DMS53 (cell line): ENCODE measurements at regions not wholly inside any gene's neighbourhood (a gene's known extent, or its start where the extent isn't known, plus 50 kb on each side); places are given as distances from the start of the nearest gene placed in this dataset.

Source experiments
- DNase-seq: peaks from one replicate; lab custom pipeline; 2025; lab: John Stamatoyannopoulos, UW

DNA sequence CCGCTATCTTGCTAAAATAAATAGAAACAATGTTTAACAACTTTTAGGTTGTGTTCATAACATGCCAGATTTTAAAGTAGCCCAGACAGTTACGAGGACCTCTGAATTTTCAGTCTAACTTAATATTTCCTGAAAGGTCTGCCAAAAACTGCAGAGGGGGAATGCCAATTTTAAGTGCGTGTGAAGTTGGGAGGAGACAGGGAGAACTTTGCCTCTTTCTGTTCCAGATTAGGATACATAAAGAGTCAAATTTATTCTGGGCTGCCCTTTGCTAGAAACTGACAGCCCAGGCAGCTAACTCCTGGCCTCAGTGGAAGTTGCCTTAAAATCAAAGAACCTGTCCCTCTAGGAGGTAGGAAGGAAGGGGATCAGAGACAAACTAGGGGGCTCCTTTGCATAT is 52.3 kb upstream of the PIP4K2A start:
- no peak for DNase-seq

DNA sequence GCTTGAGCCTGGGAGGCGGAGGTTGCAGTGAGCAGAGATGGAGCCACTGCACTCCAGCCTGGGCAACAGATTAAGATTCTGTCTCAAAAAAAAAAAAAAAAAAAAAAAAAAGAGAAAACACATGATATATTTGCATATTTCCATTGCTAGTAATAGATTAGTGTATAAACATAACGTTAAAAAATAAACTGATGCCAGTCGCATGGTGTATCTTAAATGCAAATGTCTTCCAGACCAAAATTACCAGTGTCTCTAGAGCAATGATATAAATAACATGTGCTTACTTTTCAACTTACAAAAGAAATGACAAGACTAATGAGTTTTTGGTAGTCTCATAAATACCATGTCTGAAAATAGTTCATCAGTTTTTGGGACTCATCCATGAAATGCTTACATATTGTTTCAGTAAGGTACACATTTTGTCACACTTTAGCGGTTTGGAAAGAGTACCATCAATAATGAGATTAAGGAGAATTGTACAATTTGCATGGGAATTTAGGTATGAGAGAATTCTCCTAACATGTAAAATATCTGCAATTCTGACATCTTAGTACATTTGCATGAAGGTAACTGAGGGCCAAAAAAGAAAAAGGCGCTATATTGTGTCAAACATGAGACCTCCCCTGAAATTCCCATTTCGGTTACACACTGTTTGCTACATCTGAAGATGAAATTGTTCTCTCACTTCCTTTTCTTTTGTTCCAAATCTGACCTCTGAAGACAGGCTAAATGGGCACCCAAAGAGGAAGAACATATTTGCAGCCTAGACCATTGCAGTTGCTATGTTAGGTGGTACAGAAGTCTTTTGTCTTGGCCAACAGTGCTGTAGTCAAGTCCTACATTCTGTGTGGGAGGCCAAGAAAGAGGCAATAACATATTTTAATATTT is 51.5 kb upstream of the PIP4K2A start:
- DNase-seq = no peak

DNA sequence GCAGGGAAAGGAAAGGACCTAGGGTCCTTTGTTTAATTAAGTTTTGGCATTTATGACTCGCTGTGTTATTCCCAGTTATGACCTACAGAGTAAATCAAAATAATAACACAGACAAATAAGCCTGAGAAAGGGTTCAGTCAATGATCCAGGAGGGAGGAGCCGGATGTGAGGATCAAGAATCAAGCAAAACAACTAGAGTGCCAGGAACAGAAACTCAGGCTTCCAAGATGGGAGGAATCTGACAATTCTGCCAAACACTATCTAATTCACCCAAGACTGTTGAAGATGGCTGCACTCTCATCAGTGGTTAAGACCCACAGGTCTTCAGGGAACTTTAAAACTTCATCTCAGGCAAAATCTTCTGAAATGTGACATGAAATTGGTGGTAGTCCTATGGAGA is 50.3 kb upstream of the PIP4K2A start:
- no peak for DNase-seq
